ENCODE measurements at regions not wholly inside any gene's neighbourhood (a gene's known extent, or its start where the extent isn't known, plus 50 kb on each side); places are given as distances from the start of the nearest gene placed in this dataset.
A peak's percentile ranks its signal among the peaks of the same experiment; 100 is the strongest.

DNA sequence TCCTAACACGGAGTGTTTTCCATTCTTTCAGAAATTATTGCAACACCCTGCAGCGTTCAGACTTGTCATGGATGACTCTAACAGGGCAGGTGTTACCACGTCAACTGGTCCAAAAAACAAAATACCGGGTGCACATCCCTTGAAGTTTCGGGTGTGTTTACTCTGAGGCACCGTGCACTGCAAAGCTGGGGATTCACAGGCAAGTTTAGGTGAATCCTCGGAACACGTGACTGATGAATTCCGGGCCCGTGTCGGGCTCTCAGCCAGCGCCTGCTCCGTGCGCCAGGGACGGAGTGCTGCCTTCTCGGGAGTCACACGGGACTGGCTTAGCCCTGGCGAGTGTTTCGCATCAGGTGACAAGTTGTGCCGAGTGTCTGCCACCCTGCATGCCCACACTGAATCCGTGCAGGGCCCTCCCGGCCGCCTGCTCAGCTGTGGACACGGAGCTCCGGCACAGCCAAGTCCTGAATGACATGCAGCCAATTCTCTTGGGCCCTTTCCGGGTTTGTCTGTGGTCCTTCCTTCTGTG lies 66.0 kb upstream of the IRX4 start:
- Histone ChIP-seq H3K4me3 (peak overlapping the region in 2 of 4 donors; percentile 14 to 22), H3K4me1 (no peaks in the 10 kb centered on the region), H3K27me3 (no peaks in the 10 kb centered on the region), H3K36me3 (no peaks in the 10 kb centered on the region), H3K27ac (peak overlapping the region in 1 of 4 donors; percentile 49), H3K9me3 (no peaks in the 10 kb centered on the region)
- TF ChIP-seq, protein P1, sequence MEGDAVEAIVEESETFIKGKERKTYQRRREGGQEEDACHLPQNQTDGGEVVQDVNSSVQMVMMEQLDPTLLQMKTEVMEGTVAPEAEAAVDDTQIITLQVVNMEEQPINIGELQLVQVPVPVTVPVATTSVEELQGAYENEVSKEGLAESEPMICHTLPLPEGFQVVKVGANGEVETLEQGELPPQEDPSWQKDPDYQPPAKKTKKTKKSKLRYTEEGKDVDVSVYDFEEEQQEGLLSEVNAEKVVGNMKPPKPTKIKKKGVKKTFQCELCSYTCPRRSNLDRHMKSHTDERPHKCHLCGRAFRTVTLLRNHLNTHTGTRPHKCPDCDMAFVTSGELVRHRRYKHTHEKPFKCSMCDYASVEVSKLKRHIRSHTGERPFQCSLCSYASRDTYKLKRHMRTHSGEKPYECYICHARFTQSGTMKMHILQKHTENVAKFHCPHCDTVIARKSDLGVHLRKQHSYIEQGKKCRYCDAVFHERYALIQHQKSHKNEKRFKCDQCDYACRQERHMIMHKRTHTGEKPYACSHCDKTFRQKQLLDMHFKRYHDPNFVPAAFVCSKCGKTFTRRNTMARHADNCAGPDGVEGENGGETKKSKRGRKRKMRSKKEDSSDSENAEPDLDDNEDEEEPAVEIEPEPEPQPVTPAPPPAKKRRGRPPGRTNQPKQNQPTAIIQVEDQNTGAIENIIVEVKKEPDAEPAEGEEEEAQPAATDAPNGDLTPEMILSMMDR (IDR thresholded peaks at IDR 0.05 in 4 of 5, conservative IDR thresholded peaks at IDR 0.05 in 1 of 5), result no peak
- no peak for TF ChIP-seq POLR2A (IDR thresholded peaks at IDR 0.05)
- in situ Hi-C loops (cut with MboI; ENCODE audit: low sequenced_read_pairs in 4 of 4), result no loop called here
- ATAC-seq, result peak in 1 of 2 donors; percentile 85
- intact Hi-C loops (cut with DNase I; ENCODE audit: low total_unique reads), result no loop called here
- DNase-seq, result peak in 1 of 2 donors; percentile 45

DNA sequence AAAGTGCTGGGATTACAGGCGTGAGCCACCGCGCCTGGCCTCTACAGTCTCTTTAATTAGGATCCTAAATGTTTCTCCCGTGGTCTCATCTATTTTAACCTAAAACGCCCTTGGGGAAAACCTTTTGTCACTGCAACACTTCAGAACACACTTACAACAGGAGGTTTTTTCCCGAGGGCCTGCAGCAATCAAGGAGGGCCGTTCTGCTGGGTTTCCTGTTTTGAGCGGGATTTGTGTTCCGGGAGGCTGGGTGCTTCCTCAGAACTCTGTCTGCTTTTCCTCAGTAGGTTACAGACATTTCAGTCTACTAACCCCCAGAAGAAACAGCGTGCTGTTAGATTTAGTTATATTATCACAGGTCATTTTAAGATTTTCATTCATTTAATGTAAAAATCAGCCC lies 65.4 kb upstream of the IRX4 start:
- no peak for ATAC-seq
- peak overlapping the region in 1 of 4 donors; percentile 33 for H3K27ac ChIP-seq
- no peak for DNase-seq
- H3K4me1 ChIP-seq, result no peaks in the 10 kb centered on the region
- H3K9me3 ChIP-seq, result no peaks in the 10 kb centered on the region
- TF ChIP-seq POLR2A (IDR thresholded peaks at IDR 0.05), result no peak
- TF ChIP-seq, protein P1 (IDR thresholded peaks at IDR 0.05 in 4 of 5, conservative IDR thresholded peaks at IDR 0.05 in 1 of 5), result no peak
- in situ Hi-C loops (cut with MboI; ENCODE audit: low sequenced_read_pairs in 4 of 4) (no loop called here), intact Hi-C loops (cut with DNase I; ENCODE audit: low total_unique reads) (no loop called here)
- no peaks in the 10 kb centered on the region for H3K36me3 ChIP-seq
- H3K4me3 ChIP-seq, result no peak overlapping the region
- H3K27me3 ChIP-seq, result no peaks in the 10 kb centered on the region

DNA sequence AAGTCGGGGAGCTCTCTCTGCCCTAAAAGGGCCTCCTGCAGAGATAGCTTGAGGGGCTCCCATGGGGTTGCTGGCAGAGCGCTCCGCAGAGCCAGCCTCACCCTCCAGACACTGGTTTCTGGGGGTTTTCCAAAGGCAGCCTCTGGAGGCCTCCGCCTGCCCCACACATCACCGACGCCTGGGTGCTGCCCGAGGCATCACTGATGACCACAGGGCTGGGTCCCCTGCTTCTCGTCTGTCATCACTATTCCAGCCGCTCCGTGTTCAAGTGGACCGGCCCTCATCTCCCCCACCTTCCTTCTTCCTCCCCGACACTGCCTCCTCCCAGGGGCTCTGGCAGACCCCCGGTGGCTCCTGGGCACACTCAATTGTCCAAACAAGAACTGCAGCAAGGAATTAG lies 64.1 kb upstream of the IRX4 start:
- H3K4me3 ChIP-seq, result no peak overlapping the region
- no peaks in the 10 kb centered on the region for H3K4me1 ChIP-seq
- H3K36me3 ChIP-seq, result no peaks in the 10 kb centered on the region
- ATAC-seq (no peak), DNase-seq (no peak)
- TF ChIP-seq POLR2A (IDR thresholded peaks at IDR 0.05), result no peak
- TF ChIP-seq, protein P1 (IDR thresholded peaks at IDR 0.05 in 4 of 5, conservative IDR thresholded peaks at IDR 0.05 in 1 of 5), result no peak
- in situ Hi-C loops (cut with MboI; ENCODE audit: low sequenced_read_pairs in 4 of 4) (no loop called here), intact Hi-C loops (cut with DNase I; ENCODE audit: low total_unique reads) (no loop called here)
- no peaks in the 10 kb centered on the region for H3K27me3 ChIP-seq
- no peak overlapping the region for H3K27ac ChIP-seq
- no peaks in the 10 kb centered on the region for H3K9me3 ChIP-seq

DNA sequence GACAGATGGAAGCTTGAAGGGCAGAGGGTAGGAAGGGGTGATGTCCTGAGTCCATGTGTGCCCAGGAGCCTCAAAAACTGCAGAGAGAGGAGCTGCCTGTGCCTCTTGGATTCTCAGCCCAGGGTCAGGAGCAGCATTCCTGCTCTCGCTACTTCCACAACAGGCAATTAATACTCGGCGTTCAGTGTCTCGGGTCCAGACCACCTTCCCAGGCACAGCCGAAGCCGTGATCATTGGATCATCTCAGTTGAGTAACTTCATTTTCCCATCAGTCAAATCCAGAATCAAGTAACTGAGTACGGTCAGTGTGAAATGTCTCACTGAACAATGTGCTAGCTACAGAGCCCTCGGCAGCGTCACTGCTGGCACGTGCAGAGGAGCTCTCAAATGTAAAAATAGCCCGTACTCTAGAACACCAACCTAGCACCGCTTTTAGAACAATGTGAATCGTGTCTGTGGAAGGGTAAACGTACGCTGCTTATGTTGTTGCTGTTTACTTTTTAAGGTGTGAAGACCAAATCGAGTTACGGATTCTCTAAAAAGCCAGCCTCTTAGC lies 63.5 kb upstream of the IRX4 start:
- intact Hi-C loops (cut with DNase I; ENCODE audit: low total_unique reads), result no loop called here

More for the DNA sequence above, 63.5 kb upstream of the IRX4 start:
- in situ Hi-C loops (cut with MboI; ENCODE audit: low sequenced_read_pairs in 4 of 4), result no loop called here
- ATAC-seq, result peak in 1 of 2 donors; percentile 77
- Histone ChIP-seq H3K4me1 (no peaks in the 10 kb centered on the region), H3K9me3 (no peaks in the 10 kb centered on the region), H3K36me3 (no peaks in the 10 kb centered on the region), H3K4me3 (no peak overlapping the region), H3K27me3 (no peaks in the 10 kb centered on the region), H3K27ac (no peak overlapping the region)
- no peak for TF ChIP-seq POLR2A (IDR thresholded peaks at IDR 0.05)
- TF ChIP-seq, protein P1 (IDR thresholded peaks at IDR 0.05 in 4 of 5, conservative IDR thresholded peaks at IDR 0.05 in 1 of 5), result no peak
- peak in 1 of 2 donors; percentile 17 for DNase-seq
